WERI-Rb-1 (cell line): ENCODE measurements at regions not wholly inside any gene's neighbourhood (a gene's known extent, or its start where the extent isn't known, plus 50 kb on each side); places are given as distances from the start of the nearest gene placed in this dataset.

Source experiments
- DNase-seq: peaks from one replicate; pipeline ENCODE4 v3.0.0-alpha.2; 2020
- H3K27ac ChIP-seq: fragments of 250-450 bp; sonication (Bioruptor Pico); 2 replicates; pipeline ENCODE4 v1.5.1; 2020; ENCODE audit warnings: mild to moderate bottlenecking, moderate library complexity
- H3K27me3 ChIP-seq: fragments of 250-450 bp; sonication (Bioruptor Pico); 2 replicates; pipeline ENCODE4 v1.5.1; 2021; ENCODE audit warnings: mild to moderate bottlenecking, low read depth, moderate library complexity; ENCODE audit not compliant: insufficient read depth, severe bottlenecking
- H3K36me3 ChIP-seq: fragments of 250-450 bp; sonication (Bioruptor Pico); 2 replicates; pipeline ENCODE4 v1.5.1; 2020; ENCODE audit warnings: mild to moderate bottlenecking, moderate library complexity
- H3K4me3 ChIP-seq: 2 replicates; pipeline ENCODE4 v1.5.1; 2011; ENCODE audit warnings: low read depth, mild to moderate bottlenecking, control low read depth, low read length
- H3K9me3 ChIP-seq: fragments of 250-450 bp; sonication (Bioruptor Pico); 2 replicates; pipeline ENCODE4 v1.5.1; 2021; ENCODE audit warnings: mild to moderate bottlenecking, moderate library complexity; ENCODE audit not compliant: severe bottlenecking
- CTCF ChIP-seq: IDR thresholded peaks from 2 replicates; pipeline ENCODE4 v1.5.1; 2011; ENCODE audit warnings: low read depth, mild to moderate bottlenecking, control low read depth, inconsistent platforms, low read length

GRCh38 chr6:80457439-80457933, 351.0 kb downstream of the BCKDHB start:
- TF ChIP-seq CTCF = no peak
- Histone ChIP-seq H3K27me3 (no peaks in the 10 kb centered on the region), H3K9me3 (no peaks in the 10 kb centered on the region), H3K4me3 (no peak overlapping the region), H3K36me3 (no peaks in the 10 kb centered on the region), H3K27ac (no peak overlapping the region)
- DNase-seq = no peak

- no peak overlapping the region for H3K4me3 ChIP-seq
- no peak for TF ChIP-seq CTCF
- no peak for DNase-seq
- H3K9me3 ChIP-seq = no peaks in the 10 kb centered on the region
- no peaks in the 10 kb centered on the region for H3K27me3 ChIP-seq
- H3K36me3 ChIP-seq = no peaks in the 10 kb centered on the region
- H3K27ac ChIP-seq = no peak overlapping the region
These were observed 350.4 kb downstream of the BCKDHB start for GRCh38 chr6:80456724-80457438.

GRCh38 chr6:80454661-80455365, 348.3 kb downstream of the BCKDHB start:
- no peaks in the 10 kb centered on the region for H3K36me3 ChIP-seq
- H3K27ac ChIP-seq = no peak overlapping the region
- H3K9me3 ChIP-seq = no peaks in the 10 kb centered on the region
- H3K27me3 ChIP-seq = no peaks in the 10 kb centered on the region
- no peak for TF ChIP-seq CTCF
- H3K4me3 ChIP-seq = no peak overlapping the region
- DNase-seq = no peak

GRCh38 chr6:80454197-80454596, 347.7 kb downstream of the BCKDHB start:
- no peaks in the 10 kb centered on the region for H3K36me3 ChIP-seq
- no peak overlapping the region for H3K27ac ChIP-seq
- H3K27me3 ChIP-seq = no peaks in the 10 kb centered on the region
- TF ChIP-seq CTCF = no peak
- no peak for DNase-seq
- H3K4me3 ChIP-seq = no peak overlapping the region
- H3K9me3 ChIP-seq = no peaks in the 10 kb centered on the region

GRCh38 chr6:80449726-80450125, 343.3 kb downstream of the BCKDHB start:
- DNase-seq = no peak
- Histone ChIP-seq H3K27me3 (no peaks in the 10 kb centered on the region), H3K36me3 (no peaks in the 10 kb centered on the region), H3K27ac (no peak overlapping the region), H3K9me3 (no peaks in the 10 kb centered on the region), H3K4me3 (no peak overlapping the region)
- no peak for TF ChIP-seq CTCF
